Neural progenitor cell (in vitro differentiated cells): ENCODE measurements at regions not wholly inside any gene's neighbourhood (a gene's known extent, or its start where the extent isn't known, plus 50 kb on each side); places are given as distances from the start of the nearest gene placed in this dataset.

ENCODE experiments used
- DNase-seq: peaks from one replicate; pipeline ENCODE4 v3.0.0-alpha.2; 2016; ENCODE audit warnings: low spot score
- H2AFZ ChIP-seq: fragments of 200-600 bp; sonication (generic); replicated peaks from 2 replicates; pipeline ENCODE4 v1.6.1; 2016; ENCODE audit warnings: antibody characterized with exemption
- H3F3A ChIP-seq: fragments of 200-600 bp; sonication (generic); 2 replicates; pipeline ENCODE4 v1.6.1; 2016; ENCODE audit warnings: antibody characterized with exemption, low read depth
- H3K27ac ChIP-seq: fragments of 200-600 bp; sonication (generic); 2 replicates; pipeline ENCODE4 v1.5.1; 2016; ENCODE audit warnings: mild to moderate bottlenecking
- H3K27me3 ChIP-seq: fragments of 200-600 bp; sonication (generic); 2 replicates; pipeline ENCODE4 v1.6.1; 2016; ENCODE audit warnings: mild to moderate bottlenecking, moderate library complexity
- H3K36me3 ChIP-seq: fragments of 200-600 bp; sonication (generic); 2 replicates; pipeline ENCODE4 v1.5.1; 2016
- H3K4me1 ChIP-seq: fragments of 200-600 bp; sonication (generic); 2 replicates; pipeline ENCODE4 v1.6.1; 2016; ENCODE audit warnings: mixed run types
- H3K4me2 ChIP-seq: fragments of 200-600 bp; sonication (generic); 2 replicates; pipeline ENCODE4 v1.6.1; 2016
- H3K4me3 ChIP-seq: fragments of 200-600 bp; sonication (generic); 2 replicates; pipeline ENCODE4 v1.5.1; 2016
- H3K79me2 ChIP-seq: fragments of 200-600 bp; sonication (generic); 2 replicates; pipeline ENCODE4 v1.6.1; 2016; ENCODE audit warnings: low read depth
- H3K9ac ChIP-seq: fragments of 200-600 bp; sonication (generic); 2 replicates; pipeline ENCODE4 v1.6.1; 2016
- H3K9me3 ChIP-seq: fragments of 200-600 bp; sonication (generic); 2 replicates; pipeline ENCODE4 v1.5.1; 2016; ENCODE audit warnings: low read depth
- H4K20me1 ChIP-seq: fragments of 200-600 bp; sonication (generic); 2 replicates; pipeline ENCODE4 v1.6.1; 2016; ENCODE audit warnings: low read depth
- H3K27ac Mint-ChIP-seq: 3 replicates; pipeline ENCODE4 v1.8.0; 2021; ENCODE audit warnings: mixed read lengths
- H3K27me3 Mint-ChIP-seq: 2 replicates; pipeline ENCODE4 v1.8.0; 2022; ENCODE audit warnings: low read depth, mild to moderate bottlenecking, inconsistent platforms, moderate library complexity, mixed read lengths; ENCODE audit not compliant: insufficient read depth
- H3K36me3 Mint-ChIP-seq: 3 replicates; pipeline ENCODE4 v1.8.0; 2021; ENCODE audit warnings: mixed read lengths
- H3K4me1 Mint-ChIP-seq: 3 replicates; pipeline ENCODE4 v1.8.0; 2021; ENCODE audit warnings: mixed read lengths
- H3K4me3 Mint-ChIP-seq: 3 replicates; pipeline ENCODE4 v1.8.0; 2021; ENCODE audit warnings: mild to moderate bottlenecking, moderate library complexity, mixed read lengths
- H3K9me3 Mint-ChIP-seq: 3 replicates; pipeline ENCODE4 v1.8.0; 2020; ENCODE audit warnings: mixed read lengths
- CTCF ChIP-seq: fragments of 200-600 bp; sonication (generic); IDR thresholded peaks from 2 replicates; pipeline ENCODE4 v1.5.1; 2017; ENCODE audit warnings: antibody characterized with exemption, mild to moderate bottlenecking
- EZH2 ChIP-seq: fragments of 200-600 bp; sonication (generic); IDR thresholded peaks from 2 replicates; pipeline ENCODE4 v1.6.1; 2017; ENCODE audit warnings: antibody characterized with exemption, mild to moderate bottlenecking, moderate library complexity
- EZH2phosphoT487 ChIP-seq: fragments of 200-600 bp; sonication (generic); IDR thresholded peaks from 2 replicates; pipeline ENCODE4 v1.6.1; 2017; ENCODE audit warnings: antibody characterized with exemption

GRCh38 chr16:51497541-51498211 is 346.6 kb upstream of the SALL1 start:
- H3K4me3 ChIP-seq, result no peak overlapping the region
- Mint-ChIP-seq H3K27me3 (peaks cover 3% of the 10 kb centered on the region), H3K9me3 (no peaks in the 10 kb centered on the region), H3K27ac (no peak overlapping the region), H3K36me3 (no peaks in the 10 kb centered on the region), H3K4me1 (peaks cover 10% of the 10 kb centered on the region), H3K4me3 (no peak overlapping the region)
- H2AFZ ChIP-seq, result no peak overlapping the region
- H3K4me1 ChIP-seq, result peaks cover 25% of the 10 kb centered on the region
- no peaks in the 10 kb centered on the region for H3K9me3 ChIP-seq
- peaks cover 7% of the 10 kb centered on the region for H3F3A ChIP-seq
- H3K27ac ChIP-seq, result no peak overlapping the region
- H4K20me1 ChIP-seq, result no peaks in the 10 kb centered on the region
- H3K4me2 ChIP-seq, result no peak overlapping the region
- no peaks in the 10 kb centered on the region for H3K27me3 ChIP-seq
- no peaks in the 10 kb centered on the region for H3K79me2 ChIP-seq
- H3K36me3 ChIP-seq, result no peaks in the 10 kb centered on the region
- TF ChIP-seq EZH2phosphoT487, result no peak
- no peak for TF ChIP-seq EZH2
- no peak for TF ChIP-seq CTCF
- no peak for DNase-seq
- H3K9ac ChIP-seq, result no peak overlapping the region

GRCh38 chr16:51490866-51491265 is 339.8 kb upstream of the SALL1 start:
- no peaks in the 10 kb centered on the region for H4K20me1 ChIP-seq
- H3K36me3 ChIP-seq, result peaks cover 3% of the 10 kb centered on the region
- H3K4me3 Mint-ChIP-seq, result no peak overlapping the region
- H3K4me3 ChIP-seq, result no peak overlapping the region
- no peak overlapping the region for H3K4me2 ChIP-seq
- H3F3A ChIP-seq, result peaks cover 7% of the 10 kb centered on the region
- no peak for DNase-seq
- no peaks in the 10 kb centered on the region for H3K27me3 ChIP-seq
- peak overlapping the region; percentile 5 for H2AFZ ChIP-seq
- H3K79me2 ChIP-seq, result no peaks in the 10 kb centered on the region
- H3K4me1 ChIP-seq, result peaks cover 24% of the 10 kb centered on the region
- peaks cover 2% of the 10 kb centered on the region for H3K36me3 Mint-ChIP-seq
- peaks cover 10% of the 10 kb centered on the region for H3K4me1 Mint-ChIP-seq
- no peak overlapping the region for H3K27ac ChIP-seq
- H3K9ac ChIP-seq, result no peak overlapping the region
- TF ChIP-seq EZH2phosphoT487 (no peak), CTCF (no peak), EZH2 (no peak)
- no peak overlapping the region for H3K27ac Mint-ChIP-seq
- peaks cover 17% of the 10 kb centered on the region for H3K9me3 Mint-ChIP-seq
- H3K27me3 Mint-ChIP-seq, result no peaks in the 10 kb centered on the region
- peaks cover 14% of the 10 kb centered on the region for H3K9me3 ChIP-seq

- H3K4me3 Mint-ChIP-seq, result no peak overlapping the region
- Histone ChIP-seq H4K20me1 (no peaks in the 10 kb centered on the region), H3K79me2 (no peaks in the 10 kb centered on the region), H3K27ac (no peak overlapping the region), H3K4me1 (peaks cover under 1% of the 10 kb centered on the region), H2AFZ (no peak overlapping the region), H3K4me3 (no peak overlapping the region), H3K9ac (no peak overlapping the region), H3K36me3 (peaks cover 3% of the 10 kb centered on the region), H3F3A (no peaks in the 10 kb centered on the region), H3K27me3 (no peaks in the 10 kb centered on the region), H3K9me3 (peaks cover 30% of the 10 kb centered on the region), H3K4me2 (no peak overlapping the region)
- H3K36me3 Mint-ChIP-seq, result peaks cover 2% of the 10 kb centered on the region
- H3K27ac Mint-ChIP-seq, result no peak overlapping the region
- H3K9me3 Mint-ChIP-seq, result peaks cover 28% of the 10 kb centered on the region
- TF ChIP-seq CTCF (no peak), EZH2phosphoT487 (no peak), EZH2 (no peak)
- H3K27me3 Mint-ChIP-seq, result no peaks in the 10 kb centered on the region
- H3K4me1 Mint-ChIP-seq, result peaks cover under 1% of the 10 kb centered on the region
- no peak for DNase-seq
Observed at GRCh38 chr16:51487880-51488279, 336.8 kb upstream of the SALL1 start.
